OCI-LY7 (cell line): ENCODE measurements at regions not wholly inside any gene's neighbourhood (a gene's known extent, or its start where the extent isn't known, plus 50 kb on each side); places are given as distances from the start of the nearest gene placed in this dataset.

Experiments
- BruUV-seq: library from RNA; stranded (reverse); fragments of 400-500 nt; replicated peaks from 2 replicates; lab custom pipeline; 2021; lab: Mats Ljungman, UMichigan
- CTCF ChIA-PET: fragments of 300-600 bp; sonication (Branson Sonifier 250); formaldehyde crosslinking; loops from one replicate; lab custom pipeline; 2022; ENCODE audit warnings: antibody characterized with exemption; ENCODE audit not compliant: unreplicated experiment; lab: Charles Lee
- POLR2A ChIA-PET: fragments of 300-600 bp; sonication (Branson Sonifier 250); formaldehyde crosslinking; loops from one replicate; lab custom pipeline; 2022; ENCODE audit warnings: antibody characterized with exemption; lab: Charles Lee
- DNase-seq: peaks from one replicate; pipeline ENCODE4 v3.0.0-alpha.2; 2015; ENCODE audit warnings: low spot score
- H2AFZ ChIP-seq: fragments of 200-600 bp; sonication (generic), shearing (Covaris generic); 2 replicates; pipeline ENCODE4 v1.6.1; 2014; ENCODE audit warnings: mild to moderate bottlenecking, antibody characterized with exemption, low read length, moderate library complexity
- H3K27ac ChIP-seq: fragments of 200-600 bp; sonication (generic); 2 replicates; pipeline ENCODE4 v1.5.1; 2014; ENCODE audit warnings: mixed run types, low read depth, mild to moderate bottlenecking, moderate library complexity, low read length, inconsistent platforms; ENCODE audit not compliant: poor library complexity, severe bottlenecking
- H3K36me3 ChIP-seq: fragments of 200-600 bp; sonication (generic); 2 replicates; pipeline ENCODE4 v1.6.1; 2014; ENCODE audit warnings: mild to moderate bottlenecking, antibody characterized with exemption, low read length, moderate library complexity, mixed read lengths; ENCODE audit not compliant: insufficient read depth
- H3K4me1 ChIP-seq: fragments of 200-600 bp; sonication (generic); 2 replicates; pipeline ENCODE4 v1.5.1; 2014; ENCODE audit warnings: mild to moderate bottlenecking, low read length; ENCODE audit not compliant: insufficient read depth, poor library complexity, severe bottlenecking
- H3K4me2 ChIP-seq: fragments of 200-600 bp; sonication (generic); 2 replicates; pipeline ENCODE4 v1.6.1; 2014; ENCODE audit warnings: mild to moderate bottlenecking, low read length
- H3K4me3 ChIP-seq: fragments of 200-600 bp; sonication (generic); 2 replicates; pipeline ENCODE4 v1.5.1; 2014; ENCODE audit warnings: mild to moderate bottlenecking, low read depth, low read length; ENCODE audit not compliant: poor library complexity, severe bottlenecking
- H3K79me2 ChIP-seq: fragments of 200-600 bp; sonication (generic); 2 replicates; pipeline ENCODE4 v1.6.1; 2016; ENCODE audit warnings: low read depth, mild to moderate bottlenecking, low read length, moderate library complexity, mixed read lengths; ENCODE audit not compliant: insufficient read depth
- H3K9me2 ChIP-seq: fragments of 200-600 bp; sonication (generic); 2 replicates; pipeline ENCODE4 v1.6.1; 2016; ENCODE audit warnings: mild to moderate bottlenecking, low read length, mixed read lengths; ENCODE audit not compliant: insufficient read depth
- H3K9me3 ChIP-seq: fragments of 200-600 bp; sonication (generic); 2 replicates; pipeline ENCODE4 v1.6.1; 2014; ENCODE audit warnings: mild to moderate bottlenecking, mixed run types, low read length, mixed read lengths
- H4K20me1 ChIP-seq: fragments of 200-600 bp; sonication (generic); 2 replicates; pipeline ENCODE4 v1.6.1; 2014; ENCODE audit warnings: mild to moderate bottlenecking, antibody characterized with exemption, low read length, moderate library complexity, mixed read lengths; ENCODE audit not compliant: insufficient read depth
- EZH2phosphoT487 ChIP-seq: fragments of 200-600 bp; sonication (generic); IDR thresholded peaks from 2 replicates; pipeline ENCODE4 v1.6.1; 2018; ENCODE audit warnings: low read depth, borderline replicate concordance, mild to moderate bottlenecking, mixed run types, antibody characterized with exemption, low read length, moderate library complexity, mixed read lengths
- intact Hi-C: fragments of 100-400 bp; cut with micrococcal nuclease; formaldehyde crosslinking; loops from one replicate; pipeline ENCODE4 v1.10.0; 2022; ENCODE audit not compliant: unreplicated experiment
- TF ChIP-seq, protein P1 (sequence below): fragments of 200-600 bp; sonication (generic); conservative IDR thresholded peaks from 2 replicates; pipeline ENCODE4 v1.5.1; 2014; ENCODE audit warnings: mild to moderate bottlenecking, antibody characterized with exemption, low read length, moderate library complexity, mixed read lengths

GRCh38 chr3:39657075-39657474, 152.3 kb upstream of the MYRIP start:
- ChIA-PET POLR2A (interaction anchor here (0.6 kb wide), 1 partner anchor 266 kb away, joined by 3 read pairs; no protein-coding TSS in a partner anchor), CTCF (no interaction called here)
- DNase-seq, result no peak
- no peak overlapping the region for H3K4me3 ChIP-seq
- BruUV-seq, result no TSS peak
- H3K4me2 ChIP-seq, result no peak overlapping the region
- H3K27ac ChIP-seq, result no peak overlapping the region
- H3K4me1 ChIP-seq, result no peaks in the 10 kb centered on the region
- H3K79me2 ChIP-seq, result no peaks in the 10 kb centered on the region
- no peaks in the 10 kb centered on the region for H3K36me3 ChIP-seq
- no peak overlapping the region for H2AFZ ChIP-seq
- no peaks in the 10 kb centered on the region for H4K20me1 ChIP-seq
- TF ChIP-seq EZH2phosphoT487, result no peak
- TF ChIP-seq, protein P1, sequence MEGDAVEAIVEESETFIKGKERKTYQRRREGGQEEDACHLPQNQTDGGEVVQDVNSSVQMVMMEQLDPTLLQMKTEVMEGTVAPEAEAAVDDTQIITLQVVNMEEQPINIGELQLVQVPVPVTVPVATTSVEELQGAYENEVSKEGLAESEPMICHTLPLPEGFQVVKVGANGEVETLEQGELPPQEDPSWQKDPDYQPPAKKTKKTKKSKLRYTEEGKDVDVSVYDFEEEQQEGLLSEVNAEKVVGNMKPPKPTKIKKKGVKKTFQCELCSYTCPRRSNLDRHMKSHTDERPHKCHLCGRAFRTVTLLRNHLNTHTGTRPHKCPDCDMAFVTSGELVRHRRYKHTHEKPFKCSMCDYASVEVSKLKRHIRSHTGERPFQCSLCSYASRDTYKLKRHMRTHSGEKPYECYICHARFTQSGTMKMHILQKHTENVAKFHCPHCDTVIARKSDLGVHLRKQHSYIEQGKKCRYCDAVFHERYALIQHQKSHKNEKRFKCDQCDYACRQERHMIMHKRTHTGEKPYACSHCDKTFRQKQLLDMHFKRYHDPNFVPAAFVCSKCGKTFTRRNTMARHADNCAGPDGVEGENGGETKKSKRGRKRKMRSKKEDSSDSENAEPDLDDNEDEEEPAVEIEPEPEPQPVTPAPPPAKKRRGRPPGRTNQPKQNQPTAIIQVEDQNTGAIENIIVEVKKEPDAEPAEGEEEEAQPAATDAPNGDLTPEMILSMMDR, result no peak
- intact Hi-C loops, result no loop called here
- no peaks in the 10 kb centered on the region for H3K9me2 ChIP-seq
- H3K9me3 ChIP-seq, result no peaks in the 10 kb centered on the region

GRCh38 chr3:39657775-39658174, 151.6 kb upstream of the MYRIP start:
- no peaks in the 10 kb centered on the region for H3K79me2 ChIP-seq
- H3K36me3 ChIP-seq, result no peaks in the 10 kb centered on the region
- no peak overlapping the region for H3K4me2 ChIP-seq
- BruUV-seq, result no TSS peak
- H3K4me1 ChIP-seq, result no peaks in the 10 kb centered on the region
- intact Hi-C loops, result no loop called here
- H3K9me3 ChIP-seq, result no peaks in the 10 kb centered on the region
- no peak overlapping the region for H3K4me3 ChIP-seq
- no peak for DNase-seq
- TF ChIP-seq, protein P1, result no peak
- TF ChIP-seq EZH2phosphoT487, result no peak
- H4K20me1 ChIP-seq, result no peaks in the 10 kb centered on the region
- H3K27ac ChIP-seq, result no peak overlapping the region
- POLR2A ChIA-PET, result no interaction called here
- no peak overlapping the region for H2AFZ ChIP-seq
- H3K9me2 ChIP-seq, result no peaks in the 10 kb centered on the region
- CTCF ChIA-PET, result no interaction called here

GRCh38 chr3:39664931-39665330, 144.5 kb upstream of the MYRIP start:
- Histone ChIP-seq H3K4me2 (no peak overlapping the region), H3K36me3 (no peaks in the 10 kb centered on the region), H3K27ac (no peak overlapping the region), H3K9me3 (no peaks in the 10 kb centered on the region), H3K4me3 (no peak overlapping the region), H3K79me2 (no peaks in the 10 kb centered on the region), H3K9me2 (no peaks in the 10 kb centered on the region), H3K4me1 (no peaks in the 10 kb centered on the region), H2AFZ (no peak overlapping the region), H4K20me1 (no peaks in the 10 kb centered on the region)
- no peak for DNase-seq
- ChIA-PET CTCF (no interaction called here), POLR2A (no interaction called here)
- intact Hi-C loops, result no loop called here
- no peak for TF ChIP-seq EZH2phosphoT487
- TF ChIP-seq, protein P1, result no peak
- no TSS peak for BruUV-seq
